SK-N-SH (cell line): ENCODE measurements at regions not wholly inside any gene's neighbourhood (a gene's known extent, or its start where the extent isn't known, plus 50 kb on each side); places are given as distances from the start of the nearest gene placed in this dataset.

ENCODE experiments used
- JUND ChIP-seq: IDR thresholded peaks from 2 replicates; pipeline ENCODE4 v1.4.0; 2012
- POLR2AphosphoS5 ChIP-seq: IDR thresholded peaks from 2 replicates; pipeline ENCODE4 v1.6.1; 2012; ENCODE audit warnings: low read depth, low read length
- SMC3 ChIP-seq: IDR thresholded peaks from 2 replicates; pipeline ENCODE4 v1.6.1; 2012; ENCODE audit warnings: low read depth, low read length, improper control_type of control experiment
- TAF1 ChIP-seq: IDR thresholded peaks from 2 replicates; pipeline ENCODE4 v1.6.1; 2012; ENCODE audit warnings: low read depth, mild to moderate bottlenecking, low read length, moderate library complexity, borderline replicate concordance
- TEAD4 ChIP-seq: IDR thresholded peaks from 2 replicates; pipeline ENCODE4 v1.4.0; 2012; ENCODE audit warnings: mild to moderate bottlenecking, borderline replicate concordance; ENCODE audit not compliant: insufficient read depth
- TF ChIP-seq, protein P1 (sequence below): fragments of 200-600 bp; sonication (generic); IDR thresholded peaks from 2 replicates; pipeline ENCODE4 v1.6.1; 2017; ENCODE audit warnings: antibody characterized with exemption, mild to moderate bottlenecking, moderate library complexity
- TF ChIP-seq, protein P2 (sequence below): IDR thresholded peaks from 2 replicates; pipeline ENCODE4 v1.4.0; 2012; ENCODE audit warnings: low read depth
- TF ChIP-seq, protein P3 (sequence below): IDR thresholded peaks from 2 replicates; pipeline ENCODE4 v1.4.0; 2012; ENCODE audit warnings: low read depth, borderline replicate concordance
- TF ChIP-seq, protein P4 (sequence below): IDR thresholded peaks from 2 replicates; pipeline ENCODE4 v1.6.1; 2012; ENCODE audit warnings: mild to moderate bottlenecking, low read depth, low read length, moderate library complexity

DNA sequence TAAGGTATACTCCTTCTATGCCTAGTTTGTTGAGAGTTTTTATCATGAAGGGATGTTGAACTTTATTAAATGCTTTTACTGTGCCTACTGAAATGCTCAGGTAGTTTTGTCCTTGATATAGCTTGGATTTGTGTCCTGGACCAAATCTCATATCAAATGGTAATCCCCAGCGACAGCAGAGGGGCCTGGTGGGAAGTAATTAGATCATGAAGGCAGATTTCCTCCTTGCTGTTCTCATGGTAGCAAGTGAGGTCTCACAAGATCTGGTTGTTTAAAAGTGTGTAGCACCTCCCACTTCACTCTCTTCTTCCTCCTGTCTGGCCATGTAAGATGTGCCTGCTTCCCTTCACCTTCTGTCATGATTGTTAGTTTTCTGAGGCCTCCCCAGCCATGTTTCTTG, 78.2 kb downstream of the KIF2B start:
- TF ChIP-seq, protein P1, sequence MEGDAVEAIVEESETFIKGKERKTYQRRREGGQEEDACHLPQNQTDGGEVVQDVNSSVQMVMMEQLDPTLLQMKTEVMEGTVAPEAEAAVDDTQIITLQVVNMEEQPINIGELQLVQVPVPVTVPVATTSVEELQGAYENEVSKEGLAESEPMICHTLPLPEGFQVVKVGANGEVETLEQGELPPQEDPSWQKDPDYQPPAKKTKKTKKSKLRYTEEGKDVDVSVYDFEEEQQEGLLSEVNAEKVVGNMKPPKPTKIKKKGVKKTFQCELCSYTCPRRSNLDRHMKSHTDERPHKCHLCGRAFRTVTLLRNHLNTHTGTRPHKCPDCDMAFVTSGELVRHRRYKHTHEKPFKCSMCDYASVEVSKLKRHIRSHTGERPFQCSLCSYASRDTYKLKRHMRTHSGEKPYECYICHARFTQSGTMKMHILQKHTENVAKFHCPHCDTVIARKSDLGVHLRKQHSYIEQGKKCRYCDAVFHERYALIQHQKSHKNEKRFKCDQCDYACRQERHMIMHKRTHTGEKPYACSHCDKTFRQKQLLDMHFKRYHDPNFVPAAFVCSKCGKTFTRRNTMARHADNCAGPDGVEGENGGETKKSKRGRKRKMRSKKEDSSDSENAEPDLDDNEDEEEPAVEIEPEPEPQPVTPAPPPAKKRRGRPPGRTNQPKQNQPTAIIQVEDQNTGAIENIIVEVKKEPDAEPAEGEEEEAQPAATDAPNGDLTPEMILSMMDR, result no peak
- TF ChIP-seq TEAD4 (no peak), SMC3 (no peak), POLR2AphosphoS5 (no peak), JUND (no peak), TAF1 (no peak)
- TF ChIP-seq, protein P2, sequence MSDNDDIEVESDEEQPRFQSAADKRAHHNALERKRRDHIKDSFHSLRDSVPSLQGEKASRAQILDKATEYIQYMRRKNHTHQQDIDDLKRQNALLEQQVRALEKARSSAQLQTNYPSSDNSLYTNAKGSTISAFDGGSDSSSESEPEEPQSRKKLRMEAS, result no peak
- TF ChIP-seq, protein P3, sequence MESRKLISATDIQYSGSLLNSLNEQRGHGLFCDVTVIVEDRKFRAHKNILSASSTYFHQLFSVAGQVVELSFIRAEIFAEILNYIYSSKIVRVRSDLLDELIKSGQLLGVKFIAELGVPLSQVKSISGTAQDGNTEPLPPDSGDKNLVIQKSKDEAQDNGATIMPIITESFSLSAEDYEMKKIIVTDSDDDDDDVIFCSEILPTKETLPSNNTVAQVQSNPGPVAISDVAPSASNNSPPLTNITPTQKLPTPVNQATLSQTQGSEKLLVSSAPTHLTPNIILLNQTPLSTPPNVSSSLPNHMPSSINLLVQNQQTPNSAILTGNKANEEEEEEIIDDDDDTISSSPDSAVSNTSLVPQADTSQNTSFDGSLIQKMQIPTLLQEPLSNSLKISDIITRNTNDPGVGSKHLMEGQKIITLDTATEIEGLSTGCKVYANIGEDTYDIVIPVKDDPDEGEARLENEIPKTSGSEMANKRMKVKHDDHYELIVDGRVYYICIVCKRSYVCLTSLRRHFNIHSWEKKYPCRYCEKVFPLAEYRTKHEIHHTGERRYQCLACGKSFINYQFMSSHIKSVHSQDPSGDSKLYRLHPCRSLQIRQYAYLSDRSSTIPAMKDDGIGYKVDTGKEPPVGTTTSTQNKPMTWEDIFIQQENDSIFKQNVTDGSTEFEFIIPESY, result no peak
- TF ChIP-seq, protein P4, sequence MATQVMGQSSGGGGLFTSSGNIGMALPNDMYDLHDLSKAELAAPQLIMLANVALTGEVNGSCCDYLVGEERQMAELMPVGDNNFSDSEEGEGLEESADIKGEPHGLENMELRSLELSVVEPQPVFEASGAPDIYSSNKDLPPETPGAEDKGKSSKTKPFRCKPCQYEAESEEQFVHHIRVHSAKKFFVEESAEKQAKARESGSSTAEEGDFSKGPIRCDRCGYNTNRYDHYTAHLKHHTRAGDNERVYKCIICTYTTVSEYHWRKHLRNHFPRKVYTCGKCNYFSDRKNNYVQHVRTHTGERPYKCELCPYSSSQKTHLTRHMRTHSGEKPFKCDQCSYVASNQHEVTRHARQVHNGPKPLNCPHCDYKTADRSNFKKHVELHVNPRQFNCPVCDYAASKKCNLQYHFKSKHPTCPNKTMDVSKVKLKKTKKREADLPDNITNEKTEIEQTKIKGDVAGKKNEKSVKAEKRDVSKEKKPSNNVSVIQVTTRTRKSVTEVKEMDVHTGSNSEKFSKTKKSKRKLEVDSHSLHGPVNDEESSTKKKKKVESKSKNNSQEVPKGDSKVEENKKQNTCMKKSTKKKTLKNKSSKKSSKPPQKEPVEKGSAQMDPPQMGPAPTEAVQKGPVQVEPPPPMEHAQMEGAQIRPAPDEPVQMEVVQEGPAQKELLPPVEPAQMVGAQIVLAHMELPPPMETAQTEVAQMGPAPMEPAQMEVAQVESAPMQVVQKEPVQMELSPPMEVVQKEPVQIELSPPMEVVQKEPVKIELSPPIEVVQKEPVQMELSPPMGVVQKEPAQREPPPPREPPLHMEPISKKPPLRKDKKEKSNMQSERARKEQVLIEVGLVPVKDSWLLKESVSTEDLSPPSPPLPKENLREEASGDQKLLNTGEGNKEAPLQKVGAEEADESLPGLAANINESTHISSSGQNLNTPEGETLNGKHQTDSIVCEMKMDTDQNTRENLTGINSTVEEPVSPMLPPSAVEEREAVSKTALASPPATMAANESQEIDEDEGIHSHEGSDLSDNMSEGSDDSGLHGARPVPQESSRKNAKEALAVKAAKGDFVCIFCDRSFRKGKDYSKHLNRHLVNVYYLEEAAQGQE, result no peak
